ENCODE measurements at regions not wholly inside any gene's neighbourhood (a gene's known extent, or its start where the extent isn't known, plus 50 kb on each side); places are given as distances from the start of the nearest gene placed in this dataset.
"Not testable (repeated sequence)": the region's sequence is repeated elsewhere in the genome, so short reads cannot be mapped to it uniquely, and the experiment has no call there.

DNA sequence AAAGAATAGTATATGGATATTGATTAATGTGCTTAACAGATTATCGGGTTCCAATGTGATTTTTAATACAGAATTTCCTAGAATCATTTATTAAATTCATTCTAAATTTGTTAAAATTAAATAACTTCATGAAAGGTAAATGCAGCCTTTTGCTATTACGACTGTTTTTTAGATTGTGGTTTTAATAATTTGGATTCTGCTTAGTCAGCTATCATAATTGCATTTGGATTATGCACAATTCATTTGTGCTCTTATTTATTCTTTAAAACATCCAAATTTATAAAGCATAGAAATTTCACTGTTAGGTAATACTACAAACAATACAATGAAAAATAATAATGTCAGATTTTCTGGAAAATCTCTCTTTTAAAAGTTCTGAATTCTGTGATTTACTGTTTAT lies 1598.5 kb downstream of the EFNA5 start:
- no peak for DNase-seq

DNA sequence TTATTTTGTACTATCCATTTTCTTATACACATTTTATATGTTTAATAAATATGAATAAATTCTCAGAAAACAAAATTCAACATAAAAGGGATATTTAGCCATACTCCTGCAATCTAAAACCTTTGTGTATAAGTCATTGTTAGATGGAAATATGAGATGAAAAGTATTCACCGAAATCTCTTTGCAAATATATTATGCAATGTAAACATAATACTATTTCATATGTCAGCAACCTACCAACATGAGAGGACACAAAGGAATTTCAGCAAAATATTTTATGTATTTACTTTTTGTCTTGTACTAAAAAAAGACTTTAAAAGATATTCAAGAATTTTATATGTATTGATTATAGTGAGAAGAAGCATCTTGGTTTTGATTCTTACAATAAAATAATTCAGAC lies 1623.4 kb downstream of the EFNA5 start:
- no peak for DNase-seq

DNA sequence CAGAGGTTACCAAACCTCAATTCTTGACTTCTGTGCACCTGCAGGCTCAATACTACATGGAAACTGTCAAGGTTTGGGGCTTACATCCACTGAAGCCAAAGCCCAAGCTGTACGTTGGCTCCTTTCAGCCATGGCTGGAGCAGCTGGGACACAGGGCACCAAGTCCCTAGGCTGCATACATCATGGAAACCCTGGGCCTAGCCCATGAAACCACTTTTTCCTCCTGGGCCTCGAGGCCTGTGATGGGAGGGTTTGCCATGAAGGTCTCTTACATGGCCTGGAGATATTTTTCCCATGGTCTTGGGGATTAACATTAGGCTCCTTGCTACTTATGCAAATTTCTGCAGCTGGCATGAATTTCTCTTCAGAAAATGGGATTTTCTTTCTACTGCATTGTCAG lies 1638.7 kb downstream of the EFNA5 start:
- DNase-seq: not testable (repeated sequence)

DNA sequence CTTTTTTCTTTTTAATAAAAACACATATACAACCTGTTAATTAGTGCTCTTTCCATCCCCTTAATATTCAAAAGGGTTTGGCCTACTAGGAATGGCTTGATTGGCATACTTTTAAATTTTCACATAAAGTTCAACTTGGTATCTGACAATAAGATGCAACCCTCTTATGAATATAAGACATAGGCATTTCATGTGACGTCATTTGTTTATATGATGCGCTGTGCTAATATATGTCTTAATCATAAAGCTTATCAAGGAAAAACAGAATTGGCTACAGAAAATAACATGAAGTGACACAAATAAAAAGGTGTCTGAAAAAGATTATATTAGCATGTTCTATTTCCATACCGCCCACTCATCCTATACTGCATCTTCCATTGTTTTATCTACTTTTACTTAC lies 1642.4 kb downstream of the EFNA5 start:
- DNase-seq: no peak

DNA sequence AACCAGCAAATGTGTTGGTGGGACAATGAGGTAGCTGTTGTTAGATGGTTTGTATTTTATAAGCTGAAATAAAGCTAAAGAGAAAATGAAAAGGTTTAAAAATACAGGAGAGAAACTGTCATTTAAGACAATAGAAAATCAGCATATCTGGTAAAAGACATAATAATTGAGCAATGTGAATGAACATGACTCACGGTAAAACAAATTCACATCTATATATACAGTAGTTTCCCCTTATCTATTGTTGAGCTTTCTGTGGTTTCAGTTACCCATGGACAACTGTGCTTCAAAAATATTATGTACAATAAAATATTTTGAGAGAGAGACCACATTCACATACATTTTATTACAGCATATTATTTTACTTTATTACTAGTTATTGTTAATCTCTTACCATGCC lies 1649.8 kb downstream of the EFNA5 start:
- no peak for DNase-seq

DNA sequence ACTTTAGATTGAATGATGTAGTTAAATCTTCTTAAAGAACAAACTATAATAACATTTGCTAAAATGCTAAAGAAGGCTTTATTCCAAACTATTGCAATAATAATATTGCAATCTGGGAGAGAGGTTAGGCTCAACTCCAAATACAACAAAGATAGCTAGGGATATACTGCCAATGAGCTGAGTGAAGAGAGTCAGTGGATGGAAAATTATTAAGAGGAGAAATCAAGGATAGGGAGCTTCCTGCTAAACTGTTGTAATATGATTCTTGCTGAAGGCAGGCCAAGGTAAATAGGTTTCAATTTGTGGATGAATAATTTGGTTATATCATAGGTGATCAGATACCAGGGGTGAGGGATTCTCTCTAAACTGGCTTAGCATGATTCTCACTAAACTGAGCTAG lies 1651.5 kb downstream of the EFNA5 start:
- DNase-seq: no peak

DNA sequence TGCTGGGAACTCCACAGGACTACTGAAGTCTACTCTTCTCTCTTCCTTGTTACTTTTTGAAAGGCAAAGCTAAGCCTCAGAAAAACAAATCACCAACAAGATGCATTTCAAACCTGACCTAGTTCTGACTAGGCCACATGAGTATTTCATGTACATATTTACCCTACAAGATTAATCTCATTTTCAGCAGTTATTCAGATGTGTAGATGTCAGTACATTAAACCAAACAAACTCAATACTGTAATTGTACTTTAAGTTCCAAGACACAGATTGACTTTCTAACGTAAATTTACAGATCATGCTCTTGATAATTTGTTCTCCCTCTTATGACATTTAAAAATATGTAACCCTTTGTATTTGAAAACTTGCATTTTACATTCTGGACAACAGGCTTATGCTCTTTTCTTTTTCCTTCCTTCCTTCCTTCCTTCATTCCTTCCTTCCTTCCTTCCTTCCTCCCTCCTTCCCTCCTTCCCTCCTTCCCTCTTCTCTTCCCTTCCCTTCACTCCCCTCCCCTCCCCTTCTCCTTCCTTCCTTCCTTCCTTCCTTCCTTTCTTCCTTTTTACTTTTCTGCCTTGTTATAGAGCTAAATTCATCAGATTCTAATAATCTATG lies 1653.4 kb downstream of the EFNA5 start:
- no peak for DNase-seq

DNA sequence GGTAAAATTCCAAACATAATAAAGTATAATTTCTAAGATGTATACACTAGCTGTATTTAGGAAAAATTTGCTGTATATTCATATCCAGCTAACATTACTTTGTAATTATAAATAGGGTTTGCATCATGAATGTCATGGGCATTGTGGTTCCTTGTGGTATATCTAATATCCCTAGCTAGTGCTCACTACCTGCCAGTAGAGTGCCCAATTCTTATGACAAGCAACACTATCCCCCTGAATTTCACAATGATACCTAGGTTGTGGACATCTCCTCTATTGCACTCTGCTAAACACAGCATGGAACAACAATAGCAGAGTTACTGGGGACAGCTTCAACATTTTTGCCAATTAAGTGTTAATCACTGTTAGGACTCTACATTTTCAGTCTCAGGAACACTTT lies 1656.5 kb downstream of the EFNA5 start:
- DNase-seq: no peak

DNA sequence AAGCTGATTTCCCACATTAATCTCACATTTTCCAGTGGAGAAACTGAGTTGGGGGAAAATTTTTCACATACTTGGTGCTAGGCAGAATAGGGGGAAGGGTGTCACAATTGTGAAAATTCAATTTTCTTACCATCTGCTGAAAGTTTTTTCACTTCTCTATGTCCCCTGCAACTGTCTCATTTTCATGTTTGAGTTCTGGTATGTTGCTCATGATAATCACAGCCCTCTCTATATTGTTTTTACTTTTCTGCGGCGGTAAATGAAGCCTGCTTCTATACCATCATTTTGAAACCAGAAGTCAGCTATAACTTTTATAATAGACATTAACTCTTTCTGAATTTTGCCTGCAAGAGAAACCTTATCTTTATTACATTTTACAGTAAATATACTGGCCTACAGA lies 1664.5 kb downstream of the EFNA5 start:
- no peak for DNase-seq

DNA sequence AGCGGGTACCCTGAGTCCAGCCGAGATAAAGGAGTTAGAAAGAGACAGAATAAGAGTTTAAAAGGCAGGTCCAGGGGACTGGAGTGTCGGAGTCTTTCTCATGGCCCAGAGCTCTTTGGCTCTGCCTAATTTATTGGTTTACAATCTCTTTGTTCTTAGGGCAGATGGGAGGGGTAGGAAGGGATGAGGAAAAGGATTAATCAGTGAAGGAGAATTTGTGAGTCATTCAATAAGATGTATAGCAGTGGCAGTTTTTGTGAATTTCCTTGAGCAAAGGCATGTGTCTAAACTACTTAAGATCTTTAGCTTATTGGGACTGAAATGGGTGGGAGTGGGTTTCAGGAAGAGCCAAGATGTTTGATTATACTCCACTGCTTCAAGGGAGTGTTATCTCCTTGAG lies 1671.7 kb downstream of the EFNA5 start:
- DNase-seq: not testable (repeated sequence)

DNA sequence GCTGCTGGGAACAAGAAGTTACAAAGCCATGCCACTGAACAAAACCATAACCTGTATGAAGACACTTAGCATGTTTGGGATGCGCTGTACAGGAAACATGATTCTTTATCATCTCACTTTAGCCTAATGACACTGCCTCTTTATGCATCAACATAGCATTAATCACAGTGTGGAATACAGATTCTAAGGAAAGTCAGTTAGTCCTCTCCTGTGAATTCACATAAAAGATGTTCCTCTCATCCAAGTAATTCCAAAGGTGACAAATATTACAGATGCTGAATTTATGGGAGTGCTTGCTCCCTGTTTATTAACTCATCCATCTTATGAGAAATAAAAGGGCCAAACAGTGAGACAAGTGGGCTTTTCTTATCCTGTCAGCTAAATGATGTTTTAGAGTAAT lies 1677.7 kb downstream of the EFNA5 start:
- no peak for DNase-seq

DNA sequence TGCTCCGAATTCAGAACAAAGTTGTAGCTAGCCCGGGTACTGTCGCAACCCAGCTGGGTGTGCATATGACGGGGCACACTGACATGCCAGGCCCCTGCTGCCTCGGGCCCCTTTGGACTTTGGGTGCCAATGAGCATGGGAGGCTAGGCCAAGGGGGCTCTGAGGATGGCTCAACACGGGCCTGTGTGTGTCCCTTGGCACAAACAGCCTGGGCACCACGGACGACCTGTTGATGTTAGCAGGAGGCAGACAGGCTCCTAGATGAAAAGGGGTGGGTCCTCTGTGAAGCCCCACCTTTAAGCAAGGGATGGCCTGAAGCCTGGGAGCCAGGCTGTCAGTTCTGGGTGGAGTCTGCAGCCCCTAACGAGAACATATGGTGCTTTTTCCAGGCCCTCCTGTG lies 1688.2 kb downstream of the EFNA5 start:
- DNase-seq: no peak

DNA sequence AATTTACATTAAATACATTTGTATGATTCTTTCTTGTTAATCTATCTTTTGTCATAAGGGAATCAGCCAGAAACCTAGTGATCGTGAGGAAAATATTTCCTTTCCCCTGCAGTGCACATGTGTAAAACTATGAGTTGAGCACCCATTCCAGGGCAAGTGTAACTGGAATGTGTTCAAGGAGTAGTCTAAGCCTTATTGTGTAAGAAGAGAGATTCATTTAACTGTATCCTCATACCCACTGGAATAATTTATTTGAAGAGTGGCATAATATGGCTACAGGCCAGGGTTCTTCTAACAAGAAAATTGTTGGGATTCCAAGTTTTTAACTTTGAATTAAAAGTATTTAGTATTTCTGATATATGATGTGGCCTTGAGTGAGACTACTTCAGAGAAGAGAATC lies 1692.7 kb downstream of the EFNA5 start:
- no peak for DNase-seq

DNA sequence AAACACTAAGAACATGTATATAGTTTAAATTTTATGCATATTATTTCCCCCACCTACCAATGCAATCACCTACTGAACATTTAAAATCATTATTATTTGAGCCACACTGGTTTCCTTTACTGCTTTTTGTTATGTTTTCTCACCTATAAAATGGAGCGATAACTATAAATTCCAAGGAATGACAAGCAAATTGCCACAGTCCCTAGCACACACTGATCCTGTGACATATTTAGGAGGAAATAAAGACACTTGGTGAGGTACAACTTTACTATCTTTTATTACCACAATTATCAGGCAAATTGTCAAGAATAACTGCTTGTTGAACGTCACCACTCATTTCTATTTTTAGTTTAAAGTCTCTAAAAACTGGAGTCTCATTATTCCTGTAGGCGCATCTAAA lies 1693.6 kb downstream of the EFNA5 start:
- DNase-seq: no peak

DNA sequence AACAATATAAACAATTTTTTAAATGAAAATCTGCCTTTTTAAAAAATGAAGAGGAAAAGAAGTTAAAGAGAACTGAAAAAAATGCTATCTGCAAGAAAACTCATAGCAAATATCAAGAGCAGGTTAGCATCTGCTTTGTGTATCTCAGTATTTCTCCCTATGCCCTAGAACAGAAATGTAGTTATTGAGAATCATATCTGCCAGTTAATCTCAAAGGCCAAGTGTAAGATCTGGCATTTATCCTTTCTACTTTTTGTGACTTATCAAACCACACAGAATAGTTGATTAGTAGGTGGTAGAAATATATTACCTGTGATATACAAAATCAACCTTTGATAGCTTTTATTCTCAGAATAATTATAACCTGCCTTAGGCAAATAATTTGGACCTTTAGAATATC lies 1699.8 kb downstream of the EFNA5 start:
- DNase-seq: no peak

DNA sequence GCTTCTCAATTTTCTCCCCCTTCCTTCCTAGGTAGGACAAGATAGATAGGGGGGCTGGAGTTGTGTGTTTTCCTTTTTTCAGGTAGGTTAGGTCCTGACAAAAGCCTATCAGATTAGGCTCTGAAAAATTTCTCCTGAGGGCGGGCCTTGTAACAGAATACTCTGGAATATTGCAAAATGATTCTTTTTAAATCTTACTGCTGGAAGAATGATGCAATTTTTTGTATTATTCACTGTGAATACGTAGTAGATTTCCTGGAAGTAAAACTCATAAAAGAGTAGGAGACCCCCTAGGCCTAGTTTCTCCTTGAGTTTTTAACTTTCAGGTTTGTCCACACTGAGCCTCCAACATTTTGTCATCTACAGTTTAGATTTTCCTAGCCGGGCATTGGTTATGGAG lies 1701.8 kb downstream of the EFNA5 start:
- no peak for DNase-seq

DNA sequence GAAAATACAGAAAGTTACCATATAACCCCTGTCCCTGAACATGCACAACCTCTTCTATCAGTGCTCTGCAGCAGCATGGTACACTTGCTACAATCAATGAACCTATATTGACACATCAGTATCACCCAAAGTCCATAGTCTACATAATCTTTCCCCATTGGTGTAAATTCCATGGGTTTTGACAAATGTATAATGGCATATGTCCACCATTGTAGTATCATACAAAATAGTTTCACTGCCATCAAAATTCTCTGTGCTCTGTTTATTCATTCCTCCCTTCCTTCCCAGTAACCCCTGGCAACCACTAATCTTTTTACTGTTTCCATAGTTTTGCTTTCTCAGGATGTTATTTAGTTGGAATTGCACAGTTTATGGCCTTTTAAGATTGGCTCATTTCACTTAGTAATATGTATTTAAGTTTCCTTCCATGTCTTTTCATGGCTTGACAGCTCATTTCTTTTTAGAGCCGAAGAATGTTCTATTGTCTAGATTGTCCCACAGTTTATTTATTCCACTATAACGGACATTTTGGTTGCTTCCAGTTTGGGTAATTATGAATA lies 1707.0 kb downstream of the EFNA5 start:
- DNase-seq: no peak

DNA sequence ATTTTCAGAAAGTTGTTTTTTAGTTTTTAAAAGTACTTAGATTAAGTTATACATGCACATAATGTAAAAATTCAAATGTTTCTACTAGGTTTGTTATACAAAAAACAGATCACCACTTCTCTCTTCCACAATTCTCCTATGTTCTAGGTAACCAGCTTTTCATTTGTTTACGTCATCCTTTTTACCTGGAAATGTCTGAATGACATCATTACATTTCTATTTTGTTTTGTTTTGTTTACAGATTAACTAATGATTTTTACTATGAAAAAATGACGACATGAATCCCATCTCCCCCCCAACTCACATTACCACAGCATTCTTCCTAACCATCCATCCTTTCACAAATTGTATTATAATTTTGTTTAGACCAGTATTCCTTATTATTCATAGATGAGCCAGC lies 1709.2 kb downstream of the EFNA5 start:
- DNase-seq: no peak

DNA sequence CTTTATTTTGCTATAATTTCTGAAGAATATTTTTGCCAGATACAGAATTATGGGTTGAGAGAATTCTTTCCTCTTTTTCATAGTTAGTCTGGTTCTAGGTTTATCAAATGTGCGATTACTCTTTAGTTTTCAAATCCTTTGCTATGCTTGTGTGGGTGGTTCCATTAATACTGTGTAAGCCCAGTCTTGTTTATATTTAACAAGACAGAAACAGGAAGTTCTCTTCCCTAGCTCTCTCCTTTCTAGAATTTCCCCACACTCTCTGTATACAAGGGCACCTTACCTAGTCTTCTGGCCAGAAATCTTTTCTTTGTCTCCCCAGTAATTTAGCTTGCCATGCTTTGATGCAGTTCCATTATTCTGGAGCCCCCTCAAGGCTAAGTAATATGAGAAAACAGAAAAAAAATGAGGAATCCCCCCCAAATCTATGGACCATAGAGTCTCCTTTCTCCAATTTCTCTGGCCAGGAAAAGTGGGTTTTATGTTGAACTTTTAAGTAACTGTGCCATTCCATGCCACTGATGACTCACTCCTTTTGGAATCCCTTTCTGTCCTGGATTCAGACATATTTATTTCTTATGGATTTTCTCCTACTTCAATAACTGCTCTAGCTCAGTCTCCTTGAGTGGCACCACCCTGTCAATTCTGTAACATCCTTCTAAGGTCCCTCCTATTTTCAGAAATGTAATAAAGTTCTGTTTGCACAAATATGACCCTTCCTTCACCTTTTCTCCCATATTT lies 1714.1 kb downstream of the EFNA5 start:
- no peak for DNase-seq

DNA sequence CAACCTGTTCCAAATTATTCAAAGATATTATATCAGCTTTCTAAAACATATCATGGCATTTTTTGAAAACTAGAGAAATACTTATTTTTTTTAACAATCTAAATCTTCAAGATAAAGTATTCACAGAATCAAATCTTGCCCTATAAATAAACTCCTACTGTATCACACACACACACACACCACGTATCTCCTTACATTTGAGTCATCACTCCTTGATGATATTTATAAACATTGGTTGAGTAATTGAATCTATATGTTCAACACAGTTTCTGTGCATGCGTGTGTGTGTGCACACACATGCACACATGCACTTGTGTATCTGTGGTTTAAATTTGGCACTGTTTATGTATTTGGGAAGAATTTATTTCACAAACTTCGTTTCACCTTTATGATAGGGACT lies 1716.4 kb downstream of the EFNA5 start:
- DNase-seq: no peak

DNA sequence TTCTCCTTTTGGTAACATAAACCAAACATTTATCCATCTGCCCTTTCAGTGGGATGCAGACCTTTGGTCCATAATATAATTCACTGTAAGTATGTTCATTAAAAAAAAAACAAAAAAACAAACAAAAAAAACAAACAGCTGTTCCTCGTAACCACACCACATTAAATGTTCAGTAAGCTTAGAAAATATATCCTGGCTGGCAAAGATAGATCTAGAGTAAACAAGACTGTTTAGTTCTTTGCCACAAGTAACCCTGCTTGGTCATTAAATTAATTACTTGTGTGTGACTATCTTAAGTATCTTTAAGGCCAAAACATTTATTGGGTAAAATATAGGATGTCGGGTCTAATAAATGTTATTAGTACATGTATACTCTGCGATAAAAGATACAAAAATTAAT lies 1717.1 kb downstream of the EFNA5 start:
- no peak for DNase-seq

DNA sequence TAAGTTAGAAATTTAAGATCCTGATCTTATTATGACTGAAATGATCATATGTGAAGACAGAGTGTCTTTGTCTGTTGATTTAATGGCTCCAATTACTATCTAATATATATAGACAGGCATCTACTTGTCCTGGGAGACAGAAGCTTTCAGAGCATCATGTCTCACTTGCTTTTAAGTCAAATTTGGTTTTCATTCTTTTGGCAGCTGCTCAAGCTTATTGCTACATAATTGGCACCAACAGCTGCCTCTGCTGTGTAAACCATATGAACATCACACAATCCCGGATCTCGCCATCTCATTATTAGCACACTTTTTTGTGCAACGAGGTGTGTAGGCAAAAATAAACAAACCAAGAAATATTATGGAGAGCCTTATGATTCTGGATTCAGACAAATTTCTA lies 1717.9 kb downstream of the EFNA5 start:
- no peak for DNase-seq

DNA sequence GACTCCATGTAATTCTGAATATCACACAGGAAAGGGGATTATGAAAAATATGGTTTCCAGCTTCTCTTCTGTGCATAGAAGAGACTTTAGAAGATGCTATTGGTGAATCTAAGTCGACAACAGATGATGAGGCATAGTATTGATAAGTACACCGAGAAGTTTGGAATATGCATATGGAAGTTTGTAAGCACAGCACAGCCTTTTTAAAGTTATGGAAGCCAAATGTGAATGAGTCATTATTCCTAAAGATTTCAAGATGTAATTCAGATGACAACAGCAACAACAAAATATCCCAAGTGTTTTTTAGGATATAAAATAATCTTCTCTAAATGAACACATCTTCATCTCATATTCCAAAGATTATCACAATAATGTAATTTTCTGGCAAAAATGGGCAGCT lies 1723.3 kb downstream of the EFNA5 start:
- no peak for DNase-seq

DNA sequence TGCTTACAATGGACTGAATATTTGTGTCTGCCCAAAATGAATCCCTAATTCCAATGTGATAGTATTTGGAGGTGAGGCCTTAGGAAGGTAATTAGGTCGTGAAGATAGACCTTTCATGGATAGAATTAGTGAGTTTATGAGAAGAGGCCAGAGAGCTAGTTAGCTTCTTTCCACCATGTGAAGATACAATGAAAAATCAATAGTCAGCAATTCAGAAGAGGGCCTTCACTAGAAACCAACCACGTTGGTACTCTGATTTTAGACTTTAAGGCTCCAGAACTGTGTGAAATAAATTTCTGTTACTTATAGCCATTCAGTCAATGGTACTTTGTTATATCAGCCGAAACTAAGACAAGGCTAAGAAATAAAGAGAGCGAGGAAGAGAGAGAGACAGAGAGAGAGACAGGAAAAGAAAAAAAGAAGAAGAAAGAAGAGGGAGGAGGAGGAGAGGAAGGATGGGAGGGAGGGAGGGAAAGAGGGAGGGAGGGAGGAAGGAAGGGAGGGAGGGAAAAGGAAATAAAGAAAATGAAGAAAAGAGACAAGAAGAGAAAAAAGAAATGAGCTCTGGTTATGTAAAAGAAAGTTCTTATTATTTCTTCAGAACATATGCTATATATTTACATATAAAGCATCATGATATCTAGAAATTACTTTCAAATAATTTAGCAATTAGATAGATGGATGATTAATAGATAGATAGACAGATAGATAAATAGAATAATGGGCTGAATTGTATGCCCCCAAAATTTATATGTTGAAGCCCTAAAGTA lies 1725.3 kb downstream of the EFNA5 start:
- no peak for DNase-seq

Data from DMS79 treated with DMSO at 0.1 percent for 48 hours (cell line).